ENCODE measurements at regions not wholly inside any gene's neighbourhood (a gene's known extent, or its start where the extent isn't known, plus 50 kb on each side); places are given as distances from the start of the nearest gene placed in this dataset.

- TF ChIP-seq, protein P1, sequence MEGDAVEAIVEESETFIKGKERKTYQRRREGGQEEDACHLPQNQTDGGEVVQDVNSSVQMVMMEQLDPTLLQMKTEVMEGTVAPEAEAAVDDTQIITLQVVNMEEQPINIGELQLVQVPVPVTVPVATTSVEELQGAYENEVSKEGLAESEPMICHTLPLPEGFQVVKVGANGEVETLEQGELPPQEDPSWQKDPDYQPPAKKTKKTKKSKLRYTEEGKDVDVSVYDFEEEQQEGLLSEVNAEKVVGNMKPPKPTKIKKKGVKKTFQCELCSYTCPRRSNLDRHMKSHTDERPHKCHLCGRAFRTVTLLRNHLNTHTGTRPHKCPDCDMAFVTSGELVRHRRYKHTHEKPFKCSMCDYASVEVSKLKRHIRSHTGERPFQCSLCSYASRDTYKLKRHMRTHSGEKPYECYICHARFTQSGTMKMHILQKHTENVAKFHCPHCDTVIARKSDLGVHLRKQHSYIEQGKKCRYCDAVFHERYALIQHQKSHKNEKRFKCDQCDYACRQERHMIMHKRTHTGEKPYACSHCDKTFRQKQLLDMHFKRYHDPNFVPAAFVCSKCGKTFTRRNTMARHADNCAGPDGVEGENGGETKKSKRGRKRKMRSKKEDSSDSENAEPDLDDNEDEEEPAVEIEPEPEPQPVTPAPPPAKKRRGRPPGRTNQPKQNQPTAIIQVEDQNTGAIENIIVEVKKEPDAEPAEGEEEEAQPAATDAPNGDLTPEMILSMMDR (IDR thresholded peaks at IDR 0.05; ENCODE audit: control extremely low read depth in 1 of 3, insufficient read depth in 1 of 3, low read depth in 1 of 3, low read length in 3 of 3) = no peak
- TF ChIP-seq POLR2A (IDR thresholded peaks at IDR 0.05; ENCODE audit: control extremely low read depth in 1 of 2, low read depth in 2 of 2, low read length in 2 of 2) (no peak), EGR1 (IDR thresholded peaks at IDR 0.05; ENCODE audit: borderline replicate concordance, low read depth, low read length) (no peak), FOSL1 (IDR thresholded peaks at IDR 0.05; ENCODE audit: insufficient read depth, low read depth, low read length) (no peak), TEAD4 (IDR thresholded peaks at IDR 0.05; ENCODE audit: low read depth, low read length) (no peak), EP300 (IDR thresholded peaks at IDR 0.05; ENCODE audit: borderline replicate concordance in 1 of 2, low read depth in 2 of 2, low read length in 2 of 2) (no peak)
Measured at GRCh38 chr13:76764916-76765315, 121.3 kb downstream of the KCTD12 start.

Measured in H1 (cell line).